HG03439 (cell line): ENCODE measurements at regions not wholly inside any gene's neighbourhood (a gene's known extent, or its start where the extent isn't known, plus 50 kb on each side); places are given as distances from the start of the nearest gene placed in this dataset.
"Not testable (repeated sequence)": the region's sequence is repeated elsewhere in the genome, so short reads cannot be mapped to it uniquely, and the experiment has no call there.

ENCODE experiments used
- ATAC-seq: cut with Tn5 transposase; IDR thresholded peaks from one replicate; pipeline ENCODE4 v1.9.1; 2021; ENCODE audit warnings: mild to moderate bottlenecking, moderate library complexity; ENCODE audit not compliant: unreplicated experiment

DNA sequence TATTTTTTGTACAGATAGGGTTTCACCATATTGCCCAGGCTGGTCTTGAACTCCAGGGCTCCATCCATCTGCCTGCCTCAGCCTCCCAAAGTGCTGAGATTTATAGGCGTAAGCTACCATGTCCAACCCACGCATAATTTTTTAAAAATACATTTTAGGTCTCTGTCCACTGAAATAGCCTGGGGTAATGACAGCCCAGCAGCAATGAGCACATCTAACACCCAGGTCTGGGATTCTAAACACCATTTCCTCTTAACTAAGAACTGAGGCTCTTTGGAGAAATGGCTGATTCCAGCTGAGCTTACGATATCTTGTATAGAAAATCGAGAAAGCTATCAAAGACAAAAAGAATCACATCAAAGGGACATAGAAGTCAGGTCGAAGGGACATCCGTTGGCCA, 245.3 kb downstream of the PARN start:
- ATAC-seq = no peak

DNA sequence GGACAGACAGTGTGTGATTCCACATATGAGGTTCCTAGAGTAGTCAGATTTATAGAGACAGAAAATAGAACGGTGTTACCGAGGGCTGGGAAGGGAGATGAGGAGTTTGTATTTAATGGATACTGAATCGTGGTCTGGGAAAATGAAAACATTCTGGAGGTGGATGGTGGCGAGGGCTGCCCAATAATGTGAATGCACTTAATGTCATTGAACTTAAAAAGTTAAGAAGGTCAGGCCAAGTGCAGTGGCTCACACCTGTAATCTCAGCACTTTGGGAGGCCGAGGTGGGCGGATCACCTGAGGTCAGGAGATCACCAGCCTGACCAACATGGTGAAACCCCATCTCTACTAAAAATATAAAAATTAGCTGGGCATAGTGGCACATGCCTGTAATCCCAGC, 246.2 kb downstream of the PARN start:
- ATAC-seq = not testable (repeated sequence)

DNA sequence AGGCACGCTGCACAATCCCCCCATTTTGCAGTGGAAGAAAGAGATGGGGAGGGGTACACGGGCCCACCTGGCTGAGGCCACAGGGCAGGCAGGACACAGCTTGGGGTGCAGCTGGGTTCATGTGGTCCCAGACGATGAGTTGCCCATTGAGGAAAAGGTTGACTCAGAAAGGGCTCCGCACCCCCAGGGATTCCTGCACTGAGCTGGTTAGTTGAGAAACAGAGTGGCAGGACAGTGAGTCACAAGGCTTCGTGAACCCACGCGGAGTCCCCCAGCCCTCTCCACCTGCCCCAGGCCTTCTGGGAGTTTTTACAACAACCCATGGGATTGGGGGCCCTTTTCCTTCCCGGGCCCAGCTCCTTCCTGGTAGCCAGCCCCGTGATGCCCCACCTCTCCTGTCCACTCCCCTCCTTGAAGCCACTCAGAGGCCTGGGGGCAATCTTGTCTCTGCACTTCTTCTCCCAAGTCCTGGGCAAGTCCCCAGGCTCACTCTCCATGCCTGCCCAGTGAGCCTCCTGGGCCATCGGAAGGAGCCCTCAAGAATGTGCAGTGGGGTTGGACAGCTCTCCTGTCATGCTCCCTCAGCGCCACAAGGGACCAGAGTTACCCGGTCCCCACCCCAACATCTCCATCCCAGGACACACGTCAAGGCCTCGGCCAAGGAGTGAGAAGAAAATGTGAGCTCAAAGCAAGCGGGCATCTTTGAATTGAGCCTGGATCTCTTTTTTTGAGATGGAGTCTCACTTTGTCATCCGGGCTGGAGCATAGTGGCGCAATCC, 251.2 kb downstream of the PARN start:
- ATAC-seq = no peak

DNA sequence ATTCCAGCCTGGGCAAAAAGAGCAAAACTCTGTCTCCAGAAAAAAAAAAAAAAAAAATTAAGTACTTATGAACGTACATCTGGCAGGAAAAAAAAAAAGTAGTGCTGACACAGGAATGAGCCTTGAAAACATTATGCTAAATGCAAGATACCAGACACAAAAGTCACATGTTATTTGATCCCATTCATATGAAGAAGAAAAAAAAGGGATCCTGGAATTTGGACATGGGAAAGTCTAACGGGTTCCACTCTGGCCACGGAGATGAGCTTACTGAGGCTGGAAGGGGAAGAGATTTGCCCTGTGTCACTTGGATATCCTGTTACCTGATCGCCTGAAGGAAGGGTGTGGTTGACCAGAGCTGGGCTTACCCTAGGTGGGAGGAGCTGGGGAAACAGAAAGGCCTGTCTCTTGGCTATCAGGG, 251.9 kb downstream of the PARN start:
- ATAC-seq = no peak

DNA sequence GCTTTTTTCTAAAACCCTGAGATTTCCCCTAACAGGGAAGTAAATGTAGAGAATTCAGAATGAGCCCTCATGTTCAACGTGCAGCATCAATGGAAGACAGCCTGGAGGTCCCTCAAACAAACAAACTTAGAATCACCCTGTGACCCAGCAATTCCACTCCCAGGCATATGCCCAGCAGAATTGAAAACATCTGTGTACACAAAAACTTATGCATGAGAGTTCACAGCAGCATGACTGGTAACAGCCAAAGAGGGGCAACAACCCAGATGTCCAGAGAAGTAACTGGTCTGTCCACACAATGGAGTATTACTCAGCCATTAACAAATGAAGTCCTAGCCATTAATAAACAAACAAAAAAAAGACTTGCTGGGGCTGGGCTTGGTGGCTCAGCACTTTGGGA, 252.7 kb downstream of the PARN start:
- no peak for ATAC-seq

DNA sequence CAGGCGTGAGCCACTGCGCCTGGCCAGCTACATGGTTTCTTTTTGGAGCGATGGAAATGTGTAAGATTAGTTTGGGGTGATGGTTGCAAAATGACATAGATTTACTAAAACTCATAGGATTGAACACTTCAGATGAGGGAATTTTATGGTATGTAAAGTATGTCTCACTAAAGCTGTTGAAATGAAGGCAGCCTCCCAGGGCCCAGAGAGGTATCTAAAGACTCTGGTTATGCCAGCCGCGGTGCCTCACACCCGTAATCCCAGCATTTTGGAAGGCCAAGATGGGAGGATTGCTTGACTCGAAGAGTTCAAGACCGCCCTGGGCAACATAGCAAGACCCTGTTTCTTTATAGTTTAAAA, 254.9 kb downstream of the PARN start:
- no peak for ATAC-seq

DNA sequence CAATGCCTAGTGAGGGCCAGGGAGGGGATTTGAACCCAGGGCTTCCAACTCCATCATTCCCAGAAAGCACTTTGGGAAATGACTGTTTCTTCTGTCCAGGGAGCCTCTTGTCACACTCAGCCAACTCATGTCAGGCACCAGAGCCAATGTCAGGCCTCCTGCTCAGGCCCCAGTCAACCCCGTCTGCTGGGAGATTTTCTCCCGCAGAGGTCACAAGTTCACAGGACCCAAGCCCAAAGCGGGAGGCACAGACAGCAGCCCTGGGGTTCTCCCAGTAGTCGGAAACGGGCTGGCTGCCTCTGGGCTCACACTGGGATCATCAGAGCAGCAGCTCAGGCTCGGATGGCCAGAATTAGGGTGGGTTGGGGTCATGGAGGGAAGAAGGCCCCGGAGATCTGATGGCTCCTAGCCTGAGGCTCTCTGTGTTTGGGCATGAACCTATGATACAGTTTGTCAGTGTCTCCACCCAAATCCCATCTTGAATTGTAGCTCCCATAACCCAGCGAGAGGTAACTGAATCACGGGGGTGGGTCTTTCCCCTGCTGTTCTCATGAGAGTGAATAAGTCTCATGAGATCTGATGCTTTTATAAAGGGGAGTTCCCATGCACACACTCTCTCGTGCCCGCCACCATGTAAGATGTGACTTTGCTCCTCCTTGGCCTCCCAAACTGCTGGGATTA, 255.5 kb downstream of the PARN start:
- ATAC-seq = no peak

DNA sequence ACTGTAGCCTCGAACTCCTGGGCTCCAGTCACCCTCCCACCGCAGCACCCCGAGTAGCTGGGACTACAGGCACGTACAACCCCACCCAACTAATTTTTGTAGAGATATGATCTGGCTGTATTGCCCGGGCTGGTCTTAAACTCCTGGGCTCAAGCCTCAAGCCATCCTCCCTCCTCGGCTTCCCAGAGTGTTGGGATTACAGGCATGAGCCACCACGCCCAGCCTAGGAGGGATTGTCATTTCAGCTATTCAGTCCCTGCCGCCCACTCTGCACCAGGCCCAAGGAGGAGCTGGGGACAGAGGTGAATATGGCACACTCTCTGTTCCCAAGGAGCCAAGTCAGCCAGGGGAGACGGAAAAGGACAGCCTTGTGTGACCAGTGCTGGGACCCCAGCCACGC, 256.2 kb downstream of the PARN start:
- no peak for ATAC-seq

DNA sequence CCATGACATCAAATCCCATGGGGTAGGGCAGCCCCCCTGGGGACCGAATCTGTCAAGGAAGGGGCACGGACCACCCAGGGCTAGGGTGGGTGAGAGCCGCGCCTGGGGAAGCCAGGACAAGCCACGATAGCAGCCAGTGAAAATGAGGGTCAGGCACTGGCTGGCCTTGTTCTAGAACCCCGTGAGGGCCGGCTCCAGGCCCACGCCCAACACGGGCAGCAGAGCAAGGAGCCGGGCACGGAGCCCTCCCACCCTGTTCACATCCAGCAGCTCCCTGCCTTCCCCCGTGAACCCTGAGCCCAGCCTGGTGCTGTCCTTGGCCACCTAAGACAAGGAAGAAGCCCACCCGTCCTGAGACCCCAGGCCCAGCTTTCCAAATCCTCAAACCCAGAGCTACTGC, 256.7 kb downstream of the PARN start:
- no peak for ATAC-seq

DNA sequence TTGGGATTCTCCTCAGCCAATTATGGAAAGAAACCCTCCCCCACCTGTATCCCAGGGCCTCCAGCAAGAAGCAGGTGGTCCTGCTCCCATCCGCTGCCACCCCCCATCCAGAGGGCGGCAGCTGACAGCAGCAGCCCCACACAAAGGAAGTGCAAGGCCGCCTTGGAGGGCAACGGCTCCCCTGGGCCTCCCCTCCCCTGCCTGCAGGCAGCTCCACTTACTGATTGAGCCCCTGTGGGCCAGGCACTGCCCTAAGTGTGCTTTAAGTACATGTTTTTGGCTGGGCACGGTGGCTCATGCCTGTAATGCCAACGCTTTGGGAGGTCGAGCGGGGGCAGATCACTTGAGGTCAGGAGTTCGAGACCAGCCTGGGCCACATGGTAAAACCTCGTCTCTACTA, 257.6 kb downstream of the PARN start:
- no peak for ATAC-seq

DNA sequence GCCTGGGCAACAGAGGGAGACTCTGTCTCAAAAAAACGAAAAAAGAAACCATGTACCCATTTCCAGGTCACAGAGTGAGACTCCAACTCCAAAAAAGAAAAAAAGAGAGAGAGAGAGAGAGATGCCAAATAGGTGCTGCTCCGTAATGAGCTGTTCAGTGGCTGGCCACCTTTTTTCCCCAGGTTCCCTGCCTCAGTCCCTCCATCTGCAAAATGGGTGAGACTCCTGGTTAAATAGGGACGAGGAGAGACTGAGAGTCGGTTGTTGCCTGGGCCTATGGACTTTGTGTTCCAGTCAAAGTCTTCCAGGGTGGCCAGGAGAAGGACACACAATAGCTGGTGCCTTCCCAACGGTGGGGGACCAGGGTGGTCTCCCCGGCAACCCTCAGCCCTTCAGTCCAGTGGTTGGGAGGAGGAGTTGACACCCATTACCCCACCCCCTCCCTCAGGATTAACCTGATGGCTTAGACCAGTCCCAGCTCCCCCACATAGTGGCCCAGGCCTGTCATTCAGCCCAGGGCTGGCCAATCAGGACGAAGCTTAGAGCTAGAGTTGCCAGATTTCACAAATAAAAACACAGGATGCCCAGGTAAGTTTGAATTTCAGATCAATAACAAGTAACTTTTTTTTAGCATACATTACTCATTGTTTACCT, 258.2 kb downstream of the PARN start:
- no peak for ATAC-seq

DNA sequence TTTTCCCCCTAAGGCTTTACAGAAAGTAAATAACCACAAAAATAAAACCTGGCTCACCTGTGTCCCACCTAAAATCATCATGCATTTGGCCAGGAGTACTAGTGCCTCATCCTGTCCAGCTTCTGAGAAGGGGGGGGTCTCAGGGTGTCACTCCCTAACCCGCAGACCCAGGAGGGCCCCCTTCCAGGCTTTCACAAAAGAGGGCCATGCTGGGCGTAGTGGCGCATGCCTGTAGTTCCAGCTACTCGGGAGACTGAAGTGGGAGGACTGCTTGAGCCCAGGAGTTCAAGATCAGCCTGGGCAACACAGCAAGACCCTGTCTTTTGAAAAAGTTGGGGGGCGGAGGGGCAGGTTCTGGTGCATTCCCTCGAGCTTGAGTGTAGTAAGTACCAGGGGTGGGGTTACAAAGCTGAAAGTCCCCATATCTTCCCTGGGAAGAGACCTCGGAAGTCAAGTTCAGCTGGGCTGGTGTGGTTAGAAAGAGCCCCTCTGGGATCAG, 259.3 kb downstream of the PARN start:
- no peak for ATAC-seq

DNA sequence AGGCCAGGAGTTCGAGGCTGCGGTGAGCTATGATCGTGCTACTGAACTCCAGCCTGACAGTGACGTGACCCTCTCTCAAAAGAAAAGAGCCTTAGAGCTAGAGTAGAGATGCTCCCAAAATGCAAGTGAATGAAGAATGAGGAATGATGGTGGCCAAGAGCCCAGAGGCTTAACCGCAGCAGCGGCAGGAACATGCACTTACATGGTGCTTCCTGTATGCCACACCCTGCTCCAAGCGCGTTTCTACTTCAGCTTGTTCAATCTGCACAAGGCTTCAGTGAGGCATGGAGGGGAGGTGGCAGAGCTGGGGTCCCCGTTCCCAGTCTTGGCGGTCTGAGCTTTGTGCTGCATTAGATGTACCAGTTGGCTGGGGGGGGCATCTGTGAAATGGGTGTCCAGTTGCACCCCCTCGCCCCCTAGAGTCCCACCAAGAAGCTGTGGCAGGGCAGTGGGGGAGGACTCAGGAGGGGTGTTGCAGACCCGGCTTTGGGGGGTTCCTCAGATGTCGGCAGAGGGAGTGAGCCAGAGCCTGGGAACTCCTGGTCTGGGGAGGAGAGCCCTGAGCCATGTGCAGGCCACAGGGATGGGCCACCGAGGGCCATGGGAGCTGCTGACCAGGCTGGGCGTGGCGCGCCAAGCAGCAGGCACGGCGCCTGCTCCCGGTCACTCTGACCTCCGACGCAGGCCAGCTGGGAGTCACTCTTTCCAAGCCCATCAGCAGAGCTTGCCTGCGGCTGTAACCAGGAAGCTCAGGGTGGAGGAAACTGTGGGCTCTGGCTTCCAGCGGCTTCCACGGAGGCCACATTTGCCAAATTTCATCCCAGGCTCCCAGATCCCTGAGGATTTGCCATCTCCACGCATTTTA, 260.1 kb downstream of the PARN start:
- no peak for ATAC-seq

DNA sequence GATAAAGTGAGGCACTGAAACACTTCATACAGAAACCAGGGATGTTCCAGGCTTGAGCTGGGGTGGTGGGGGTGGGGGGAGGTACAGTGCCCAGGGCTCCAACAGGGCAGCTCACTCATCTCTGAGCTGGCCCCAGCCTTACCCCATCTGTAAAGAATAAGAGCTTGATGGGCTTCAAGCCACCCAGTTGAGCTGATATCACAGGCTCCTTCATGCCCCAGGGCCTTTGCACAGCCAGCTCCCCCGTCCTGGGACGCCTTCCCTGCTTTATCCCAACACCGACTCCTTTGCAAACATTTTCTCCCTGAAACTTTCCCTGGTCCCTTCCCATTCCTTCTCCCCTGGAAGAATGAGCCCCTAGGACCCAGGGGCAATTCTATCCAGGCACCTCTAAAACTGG, 261.7 kb downstream of the PARN start:
- no peak for ATAC-seq

DNA sequence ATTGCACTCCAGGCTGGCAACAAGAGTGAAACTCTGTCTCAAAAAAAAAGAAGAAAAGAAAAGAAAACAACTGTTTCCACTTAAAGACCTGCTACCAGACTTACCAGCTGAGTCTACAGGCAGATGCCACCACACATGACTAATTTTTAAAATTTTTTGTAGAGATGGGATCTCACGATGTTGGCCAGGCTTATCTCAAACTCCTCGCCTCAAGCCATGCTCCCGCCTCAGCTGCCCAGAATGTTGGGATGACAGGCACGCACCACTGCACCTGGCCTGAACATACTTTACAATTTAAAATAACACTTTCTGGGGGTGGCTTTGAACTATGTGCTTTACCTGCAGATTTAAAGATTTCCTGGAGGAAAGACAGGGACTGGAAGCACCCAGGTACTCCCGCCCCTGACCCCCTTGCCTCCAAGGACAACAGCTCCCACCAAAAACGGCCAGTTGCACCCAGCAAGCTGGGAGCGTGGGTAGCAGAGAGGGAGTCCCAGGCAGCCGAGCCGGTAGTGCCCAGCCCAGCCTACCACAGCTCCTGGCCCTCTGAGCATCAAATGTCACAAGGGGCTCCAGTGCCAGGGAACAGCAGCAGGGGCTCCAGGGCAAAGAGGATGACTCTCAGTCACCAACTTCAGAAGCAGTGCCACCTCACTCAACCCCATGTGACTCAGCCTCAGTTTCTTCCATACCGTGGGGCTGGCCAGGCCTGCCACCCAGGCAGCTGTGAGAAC, 262.9 kb downstream of the PARN start:
- no peak for ATAC-seq

DNA sequence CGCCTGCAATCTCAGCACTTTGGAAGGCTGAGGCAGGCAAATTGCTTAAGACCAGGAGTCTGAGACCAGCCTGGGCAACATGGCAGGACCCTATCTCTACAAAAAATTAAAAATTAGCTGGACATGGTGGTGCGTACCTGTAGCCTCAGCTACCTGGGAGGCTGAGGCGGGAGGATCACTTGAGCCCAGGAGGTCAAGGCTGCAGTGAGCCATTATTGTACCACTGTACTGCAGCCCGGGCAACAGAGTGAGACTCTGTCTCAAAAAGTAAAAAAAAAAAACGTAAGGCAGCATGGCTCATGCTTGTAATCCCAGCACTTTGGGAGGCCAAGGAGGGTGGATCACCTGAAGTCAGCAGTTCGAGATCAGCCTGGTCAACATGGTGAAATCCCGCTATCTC, 263.6 kb downstream of the PARN start:
- ATAC-seq = no peak

DNA sequence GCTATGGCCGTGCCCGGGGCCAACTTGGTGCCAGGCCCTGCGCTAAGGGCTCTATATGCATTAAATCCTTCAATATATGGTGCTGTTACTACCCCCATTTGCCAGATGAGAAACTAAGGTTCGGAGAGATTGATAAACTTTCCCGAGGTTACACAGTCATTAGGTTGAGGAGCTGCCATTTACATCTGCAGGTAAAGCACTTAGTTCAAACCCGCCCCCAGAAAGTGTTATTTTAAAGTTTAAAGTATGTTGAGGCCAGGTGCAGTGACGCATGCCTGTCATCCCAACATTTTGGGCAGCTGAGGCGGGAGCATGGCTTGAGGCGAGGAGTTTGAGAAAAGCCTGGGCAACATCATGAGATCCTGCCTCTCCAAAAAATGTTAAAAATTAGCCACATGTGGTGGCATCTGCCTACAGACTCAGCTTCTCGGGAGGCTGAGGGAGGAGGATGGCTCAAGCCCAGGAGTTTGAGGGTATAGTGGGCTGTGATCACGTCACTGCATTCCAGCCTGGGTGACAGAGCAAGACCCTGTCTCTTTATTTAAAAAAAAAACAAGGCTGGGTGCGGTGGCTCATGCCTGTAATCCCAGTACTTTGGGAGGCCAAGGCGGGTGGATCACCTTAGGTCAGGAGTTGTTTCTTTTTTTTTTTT, 264.7 kb downstream of the PARN start:
- ATAC-seq = no peak

DNA sequence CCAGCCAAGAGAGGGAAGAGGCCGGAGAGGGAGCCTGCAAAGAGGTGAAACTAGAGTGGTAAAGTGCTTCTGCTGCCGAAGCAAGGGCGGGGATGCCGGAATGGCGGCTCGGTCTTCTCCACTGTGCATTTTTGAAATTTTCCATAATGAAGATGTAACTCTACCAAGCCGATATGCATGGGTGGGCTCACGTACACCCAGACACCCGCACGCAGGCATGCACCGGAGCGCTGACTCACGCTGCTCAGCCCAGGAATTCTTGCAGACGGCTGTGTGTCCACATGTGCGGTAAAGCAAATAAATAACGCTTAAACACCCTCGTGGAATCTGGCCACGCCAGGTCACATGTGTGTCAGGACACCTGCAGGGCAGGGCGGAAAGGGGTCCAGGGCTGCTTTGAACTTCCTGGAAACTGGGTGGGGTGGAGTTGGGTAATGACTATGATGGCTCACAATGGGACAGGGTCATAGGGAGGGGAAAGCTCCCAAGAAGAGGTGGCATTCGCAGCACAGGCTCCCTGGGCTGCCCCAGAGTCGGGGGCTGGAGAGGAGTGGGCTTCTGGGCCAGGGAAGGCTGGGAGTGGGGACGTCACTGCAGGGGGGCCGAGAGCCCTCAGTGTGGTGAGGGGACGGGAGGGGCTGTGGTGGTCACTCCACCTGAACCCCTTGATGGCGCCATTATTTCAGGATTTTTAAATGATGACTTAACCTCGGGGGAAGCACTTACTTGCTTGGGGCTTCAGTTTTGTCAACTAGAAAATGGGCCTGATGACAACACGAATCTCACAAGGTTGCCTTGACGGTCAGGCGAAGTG, 265.5 kb downstream of the PARN start:
- ATAC-seq = no peak

DNA sequence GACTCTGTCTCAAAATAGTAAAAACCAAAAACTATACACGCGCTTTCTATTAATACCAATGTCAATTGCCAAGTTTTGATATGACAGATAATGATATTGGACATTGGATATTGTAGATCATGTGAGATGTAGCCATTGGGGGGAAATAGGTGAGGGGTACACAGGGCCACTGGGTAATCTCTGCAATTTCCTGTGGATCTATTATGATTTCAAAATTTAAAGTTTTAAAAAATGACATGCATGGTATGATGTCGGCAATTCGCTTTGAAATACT, 266.0 kb downstream of the PARN start:
- ATAC-seq = no peak
